ENCODE measurements at regions not wholly inside any gene's neighbourhood (a gene's known extent, or its start where the extent isn't known, plus 50 kb on each side); places are given as distances from the start of the nearest gene placed in this dataset.

- H3K9me3 Mint-ChIP-seq: no peaks in the 10 kb centered on the region
Observed at GRCh38 chr17:68127914-68128313, 92.4 kb downstream of the KPNA2 start.

GRCh38 chr17:68131456-68131855, 95.9 kb downstream of the KPNA2 start:
- no peak overlapping the region for H3K4me3 Mint-ChIP-seq
- H3K27ac Mint-ChIP-seq: no peak overlapping the region
- H3K9me3 Mint-ChIP-seq: no peaks in the 10 kb centered on the region
- peaks cover 40% of the 10 kb centered on the region for H3K36me3 Mint-ChIP-seq (ENCODE audit: low read depth)
- DNase-seq: no peak
- no peaks in the 10 kb centered on the region for H3K4me1 Mint-ChIP-seq (ENCODE audit: low read depth)
- no peaks in the 10 kb centered on the region for H3K27me3 Mint-ChIP-seq

More at GRCh38 chr17:68127914-68128313, 92.4 kb downstream of the KPNA2 start:
- no peak for DNase-seq
- no peak overlapping the region for H3K4me3 Mint-ChIP-seq
- H3K36me3 Mint-ChIP-seq (ENCODE audit: low read depth): peaks cover 30% of the 10 kb centered on the region
- H3K27me3 Mint-ChIP-seq: no peaks in the 10 kb centered on the region
- peaks cover 7% of the 10 kb centered on the region for H3K4me1 Mint-ChIP-seq (ENCODE audit: low read depth)
- H3K27ac Mint-ChIP-seq: no peak overlapping the region

GRCh38 chr17:68133346-68134045, 98.0 kb downstream of the KPNA2 start:
- no peaks in the 10 kb centered on the region for H3K9me3 Mint-ChIP-seq
- no peak overlapping the region for H3K27ac Mint-ChIP-seq

GRCh38 chr17:68134046-68134637, 98.6 kb downstream of the KPNA2 start:
- H3K4me3 Mint-ChIP-seq: no peak overlapping the region
- H3K36me3 Mint-ChIP-seq (ENCODE audit: low read depth): peaks cover 26% of the 10 kb centered on the region
- no peak for DNase-seq
- no peaks in the 10 kb centered on the region for H3K4me1 Mint-ChIP-seq (ENCODE audit: low read depth)
- H3K9me3 Mint-ChIP-seq: no peaks in the 10 kb centered on the region
- H3K27me3 Mint-ChIP-seq: no peaks in the 10 kb centered on the region
- H3K27ac Mint-ChIP-seq: no peak overlapping the region

More at GRCh38 chr17:68133346-68134045, 98.0 kb downstream of the KPNA2 start:
- no peak for DNase-seq
- H3K4me3 Mint-ChIP-seq: no peak overlapping the region
- H3K36me3 Mint-ChIP-seq (ENCODE audit: low read depth): peaks cover 26% of the 10 kb centered on the region
- H3K27me3 Mint-ChIP-seq: no peaks in the 10 kb centered on the region
- no peaks in the 10 kb centered on the region for H3K4me1 Mint-ChIP-seq (ENCODE audit: low read depth)

- H3K27me3 Mint-ChIP-seq: no peaks in the 10 kb centered on the region
- H3K27ac Mint-ChIP-seq: no peak overlapping the region
- H3K9me3 Mint-ChIP-seq: no peaks in the 10 kb centered on the region
- H3K36me3 Mint-ChIP-seq (ENCODE audit: low read depth): peaks cover 26% of the 10 kb centered on the region
- DNase-seq: no peak
- no peaks in the 10 kb centered on the region for H3K4me1 Mint-ChIP-seq (ENCODE audit: low read depth)
- H3K4me3 Mint-ChIP-seq: no peak overlapping the region
Observed at GRCh38 chr17:68134731-68135130, 99.2 kb downstream of the KPNA2 start.

GRCh38 chr17:68135141-68135887, 99.8 kb downstream of the KPNA2 start:
- H3K9me3 Mint-ChIP-seq: no peaks in the 10 kb centered on the region
- no peak overlapping the region for H3K27ac Mint-ChIP-seq
- DNase-seq: no peak
- H3K27me3 Mint-ChIP-seq: no peaks in the 10 kb centered on the region
- H3K4me1 Mint-ChIP-seq (ENCODE audit: low read depth): no peaks in the 10 kb centered on the region
- peaks cover 26% of the 10 kb centered on the region for H3K36me3 Mint-ChIP-seq (ENCODE audit: low read depth)
- H3K4me3 Mint-ChIP-seq: no peak overlapping the region

- H3K36me3 Mint-ChIP-seq (ENCODE audit: low read depth): no peaks in the 10 kb centered on the region
- H3K27ac Mint-ChIP-seq: no peak overlapping the region
- no peak overlapping the region for H3K4me3 Mint-ChIP-seq
- no peaks in the 10 kb centered on the region for H3K27me3 Mint-ChIP-seq
- no peaks in the 10 kb centered on the region for H3K9me3 Mint-ChIP-seq
- peaks cover 4% of the 10 kb centered on the region for H3K4me1 Mint-ChIP-seq (ENCODE audit: low read depth)
- DNase-seq: no peak
Observed at GRCh38 chr17:68141050-68141449, 105.5 kb downstream of the KPNA2 start.

- Mint-ChIP-seq H3K4me3 (no peak overlapping the region), H3K36me3 (ENCODE audit: low read depth) (no peaks in the 10 kb centered on the region)
Observed at GRCh38 chr17:68142595-68142994, 105.2 kb upstream of the AMZ2 start.

GRCh38 chr17:68143425-68143824, 104.4 kb upstream of the AMZ2 start:
- no peaks in the 10 kb centered on the region for H3K36me3 Mint-ChIP-seq (ENCODE audit: low read depth)
- no peaks in the 10 kb centered on the region for H3K27me3 Mint-ChIP-seq
- H3K9me3 Mint-ChIP-seq: no peaks in the 10 kb centered on the region
- H3K4me3 Mint-ChIP-seq: no peak overlapping the region
- peak overlapping the region; percentile 11 for H3K27ac Mint-ChIP-seq
- H3K4me1 Mint-ChIP-seq (ENCODE audit: low read depth): peaks cover 4% of the 10 kb centered on the region
- DNase-seq: no peak

More at GRCh38 chr17:68142595-68142994, 105.2 kb upstream of the AMZ2 start:
- DNase-seq: no peak
- no peaks in the 10 kb centered on the region for H3K27me3 Mint-ChIP-seq
- no peak overlapping the region for H3K27ac Mint-ChIP-seq
- H3K4me1 Mint-ChIP-seq (ENCODE audit: low read depth): peaks cover 4% of the 10 kb centered on the region
- no peaks in the 10 kb centered on the region for H3K9me3 Mint-ChIP-seq

- H3K9me3 Mint-ChIP-seq: no peaks in the 10 kb centered on the region
- no peaks in the 10 kb centered on the region for H3K27me3 Mint-ChIP-seq
- no peaks in the 10 kb centered on the region for H3K36me3 Mint-ChIP-seq (ENCODE audit: low read depth)
- peaks cover 4% of the 10 kb centered on the region for H3K4me1 Mint-ChIP-seq (ENCODE audit: low read depth)
- H3K27ac Mint-ChIP-seq: no peak overlapping the region
- no peak for DNase-seq
- H3K4me3 Mint-ChIP-seq: no peak overlapping the region
Observed at GRCh38 chr17:68145088-68145487, 102.8 kb upstream of the AMZ2 start.

- no peaks in the 10 kb centered on the region for H3K9me3 Mint-ChIP-seq
- no peaks in the 10 kb centered on the region for H3K36me3 Mint-ChIP-seq (ENCODE audit: low read depth)
- H3K27me3 Mint-ChIP-seq: no peaks in the 10 kb centered on the region
- no peaks in the 10 kb centered on the region for H3K4me1 Mint-ChIP-seq (ENCODE audit: low read depth)
- H3K4me3 Mint-ChIP-seq: no peak overlapping the region
- no peak for DNase-seq
- H3K27ac Mint-ChIP-seq: no peak overlapping the region
Observed at GRCh38 chr17:68148936-68149335, 98.9 kb upstream of the AMZ2 start.

GRCh38 chr17:68152161-68152571, 95.7 kb upstream of the AMZ2 start:
- Mint-ChIP-seq H3K4me1 (ENCODE audit: low read depth) (no peaks in the 10 kb centered on the region), H3K27me3 (no peaks in the 10 kb centered on the region), H3K36me3 (ENCODE audit: low read depth) (no peaks in the 10 kb centered on the region), H3K9me3 (no peaks in the 10 kb centered on the region), H3K27ac (no peak overlapping the region), H3K4me3 (no peak overlapping the region)
- no peak for DNase-seq

- Mint-ChIP-seq H3K4me3 (no peak overlapping the region), H3K4me1 (ENCODE audit: low read depth) (no peaks in the 10 kb centered on the region), H3K9me3 (no peaks in the 10 kb centered on the region), H3K27me3 (no peaks in the 10 kb centered on the region), H3K27ac (no peak overlapping the region), H3K36me3 (ENCODE audit: low read depth) (no peaks in the 10 kb centered on the region)
- no peak for DNase-seq
Observed at GRCh38 chr17:68155692-68156091, 92.2 kb upstream of the AMZ2 start.

- no peak overlapping the region for H3K27ac Mint-ChIP-seq
- H3K4me1 Mint-ChIP-seq (ENCODE audit: low read depth): peaks cover 2% of the 10 kb centered on the region
- no peak for DNase-seq
- no peaks in the 10 kb centered on the region for H3K27me3 Mint-ChIP-seq
- no peak overlapping the region for H3K4me3 Mint-ChIP-seq
- no peaks in the 10 kb centered on the region for H3K9me3 Mint-ChIP-seq
- H3K36me3 Mint-ChIP-seq (ENCODE audit: low read depth): no peaks in the 10 kb centered on the region
Observed at GRCh38 chr17:68161644-68162428, 86.0 kb upstream of the AMZ2 start.

All from activated T-cell treated with anti-CD3 and anti-CD28 coated beads, Interleukin-2, amount 50 U/mL, for 24 hours (primary cell).